GM10266 (cell line): ENCODE measurements at regions not wholly inside any gene's neighbourhood (a gene's known extent, or its start where the extent isn't known, plus 50 kb on each side); places are given as distances from the start of the nearest gene placed in this dataset.

Source experiments
- DNase-seq: peaks from one replicate; pipeline ENCODE4 v3.0.0; 2012; ENCODE audit errors: extremely low spot score
- CTCF ChIP-seq: IDR thresholded peaks from 2 replicates; pipeline ENCODE4 v1.5.1; 2012; ENCODE audit warnings: mild to moderate bottlenecking, low read depth; ENCODE audit not compliant: control insufficient read depth, insufficient read depth; ENCODE audit errors: missing control alignments

GRCh38 chr3:197423376-197423775, 125.0 kb upstream of the DLG1 start:
- no peak for TF ChIP-seq CTCF
- no peak for DNase-seq

- DNase-seq, result no peak
- TF ChIP-seq CTCF, result no peak
Measured at GRCh38 chr3:197422506-197422905, 124.1 kb upstream of the DLG1 start.

DNA sequence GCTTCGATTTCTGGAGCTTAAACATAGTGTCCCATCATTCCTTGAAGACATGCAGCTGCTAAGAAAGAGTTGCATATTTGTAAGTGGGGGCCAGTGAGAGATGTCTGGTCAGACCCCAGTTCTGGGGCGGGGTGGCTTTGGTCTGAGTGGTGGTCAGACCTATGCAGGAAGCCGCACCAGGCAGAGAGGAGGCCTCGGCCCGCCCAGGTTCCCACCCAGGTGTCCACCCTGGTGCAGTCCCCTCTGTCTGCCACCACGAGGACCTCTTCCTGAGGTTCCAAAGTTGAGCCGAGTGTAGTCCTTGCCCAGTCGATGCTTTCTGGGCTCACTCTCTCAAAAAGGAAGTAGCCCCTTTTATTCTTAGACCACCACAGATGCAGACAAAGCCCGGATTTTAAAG, 122.6 kb upstream of the DLG1 start:
- DNase-seq, result no peak
- TF ChIP-seq CTCF, result no peak

- no peak for TF ChIP-seq CTCF
- DNase-seq, result no peak
Measured at GRCh38 chr3:197420566-197420965, 122.2 kb upstream of the DLG1 start.

DNA sequence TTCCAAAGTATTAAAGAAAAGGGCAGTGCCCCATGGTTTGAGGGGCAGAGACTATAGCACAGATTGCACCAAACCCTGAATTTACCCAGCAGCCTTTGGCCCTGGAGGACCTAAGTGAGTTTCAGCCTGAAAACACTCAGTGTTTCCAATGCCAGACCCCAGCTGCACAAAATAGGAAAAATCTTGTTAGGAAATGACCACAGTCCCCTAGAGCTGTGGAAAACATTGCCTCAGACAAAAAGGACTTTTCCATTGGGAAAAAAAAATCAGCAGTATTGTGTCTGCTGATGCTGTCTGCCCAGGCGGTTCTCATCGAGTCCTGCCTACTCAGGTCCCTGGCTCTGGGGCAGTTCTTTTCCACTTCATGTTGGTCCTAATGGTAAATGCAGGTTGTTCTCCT, 121.7 kb upstream of the DLG1 start:
- TF ChIP-seq CTCF, result no peak
- no peak for DNase-seq

GRCh38 chr3:197419696-197420095, 121.3 kb upstream of the DLG1 start:
- no peak for DNase-seq
- TF ChIP-seq CTCF, result no peak

DNA sequence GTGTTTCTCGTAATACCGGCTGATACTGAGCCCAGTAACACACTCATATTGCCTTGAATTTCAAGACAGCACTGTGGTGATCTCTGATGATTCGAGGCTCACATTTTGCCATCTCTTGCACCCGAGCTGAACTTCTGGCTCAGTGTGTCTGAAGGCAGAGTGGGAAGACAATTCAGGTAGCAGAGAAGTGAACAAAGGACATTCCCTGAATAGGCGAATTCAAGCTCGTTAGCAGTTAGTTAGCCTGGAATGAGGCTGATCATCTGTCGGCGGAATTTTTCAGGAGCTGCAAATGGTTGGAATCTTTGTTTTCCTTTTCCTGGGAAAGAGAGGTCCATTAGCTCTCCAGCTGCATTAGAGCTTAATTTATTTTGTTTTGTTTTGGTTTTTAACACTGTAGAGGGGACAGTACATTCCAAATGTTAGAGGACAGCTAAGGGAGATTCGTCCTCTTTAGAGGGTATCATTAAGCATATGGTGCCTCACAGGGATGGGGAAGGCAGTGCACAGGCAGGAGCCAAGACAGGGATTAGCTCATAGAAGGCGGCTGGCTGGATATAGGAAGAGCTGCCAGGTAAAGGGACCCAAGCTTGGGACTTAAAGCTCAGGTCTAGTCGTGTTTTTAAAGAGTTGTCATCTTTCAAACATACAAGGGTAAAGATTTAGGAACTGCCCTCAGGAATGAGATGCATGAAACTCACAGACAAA, 119.7 kb upstream of the DLG1 start:
- no peak for TF ChIP-seq CTCF
- no peak for DNase-seq
